Panc1 (cell line): ENCODE measurements at regions not wholly inside any gene's neighbourhood (a gene's known extent, or its start where the extent isn't known, plus 50 kb on each side); places are given as distances from the start of the nearest gene placed in this dataset.

ENCODE experiments used
- ATAC-seq: fragments of 200-7000 bp; cut with Tn5 transposase; 2 replicates; pipeline ENCODE4 v1.9.1; 2020; ENCODE audit warnings: mild to moderate bottlenecking, moderate library complexity
- BruUV-seq: library from RNA; stranded (reverse); fragments of 400-500 nt; replicated peaks from 2 replicates; lab custom pipeline; 2021; lab: Mats Ljungman, UMichigan
- CTCF ChIA-PET: fragments of 300-600 bp; sonication (Branson Sonifier 250); formaldehyde crosslinking; loops from one replicate; lab custom pipeline; 2022; ENCODE audit warnings: antibody characterized with exemption; lab: Charles Lee
- POLR2A ChIA-PET: fragments of 300-600 bp; sonication (Branson Sonifier 250); formaldehyde crosslinking; loops from one replicate; lab custom pipeline; 2022; ENCODE audit warnings: antibody characterized with exemption; lab: Charles Lee
- DNase-seq: peaks from one replicate; pipeline ENCODE4 v3.0.0-alpha.2; 2010; ENCODE audit warnings: low read depth, low spot score
- H3K27ac ChIP-seq: 2 replicates; pipeline ENCODE4 v1.5.1; 2011; ENCODE audit warnings: mild to moderate bottlenecking, low read length, inconsistent platforms
- H3K27me3 ChIP-seq: fragments of 200-500 bp; sonication (Bioruptor generic); 2 replicates; pipeline ENCODE4 v1.6.0; 2014; ENCODE audit warnings: low read length, inconsistent platforms; ENCODE audit not compliant: control insufficient read depth, insufficient read depth
- H3K36me3 ChIP-seq: fragments of 200-500 bp; sonication (Bioruptor generic); 2 replicates; pipeline ENCODE4 v1.5.1; 2014; ENCODE audit warnings: inconsistent platforms, mild to moderate bottlenecking, low read length, moderate library complexity; ENCODE audit not compliant: control insufficient read depth, insufficient read depth
- H3K4me1 ChIP-seq: 2 replicates; pipeline ENCODE4 v1.5.1; 2011; ENCODE audit warnings: inconsistent platforms, mild to moderate bottlenecking, low read length, moderate library complexity; ENCODE audit not compliant: control insufficient read depth, insufficient read depth
- H3K4me3 ChIP-seq, 2 experiments: 2 replicates each; pipeline ENCODE4 v1.5.1; 2011 to 2012; ENCODE audit warnings: low read depth in 2 of 2, low read length in 2 of 2, mild to moderate bottlenecking in 2 of 2, inconsistent platforms in 1 of 2, moderate library complexity in 1 of 2
- H3K9me3 ChIP-seq: fragments of 200-500 bp; sonication (Bioruptor generic); 2 replicates; pipeline ENCODE4 v1.5.1; 2014; ENCODE audit warnings: low read depth, mild to moderate bottlenecking, inconsistent platforms, low read length, moderate library complexity; ENCODE audit not compliant: control insufficient read depth, insufficient read depth
- CTCF ChIP-seq: fragments of 450-650 bp; IDR thresholded peaks from 2 replicates; pipeline ENCODE4 v1.5.1; 2017; ENCODE audit warnings: mild to moderate bottlenecking
- POLR2AphosphoS5 ChIP-seq: IDR thresholded peaks from 2 replicates; pipeline ENCODE4 v1.6.1; 2012; ENCODE audit warnings: mild to moderate bottlenecking, low read depth, low read length, moderate library complexity
- REST ChIP-seq, 2 experiments: IDR thresholded peaks; 2 replicates each; pipeline ENCODE4 v1.6.1; 2011 to 2012; ENCODE audit warnings: low read depth in 2 of 2, control low read depth in 1 of 2, low read length in 1 of 2, mild to moderate bottlenecking in 1 of 2, moderate library complexity in 1 of 2; ENCODE audit not compliant: insufficient read depth in 1 of 2
- SIN3A ChIP-seq: IDR thresholded peaks from 2 replicates; pipeline ENCODE4 v1.6.1; 2012; ENCODE audit warnings: low read depth, mild to moderate bottlenecking, low read length, moderate library complexity, borderline replicate concordance; ENCODE audit not compliant: insufficient read depth
- TCF7L2 ChIP-seq: IDR thresholded peaks from 2 replicates; pipeline ENCODE4 v1.6.1; 2011; ENCODE audit warnings: mild to moderate bottlenecking, low read depth, low read length, inconsistent platforms
- in situ Hi-C: cut with HindIII; loops from 2 replicates; pipeline ENCODE4 v1.10.0; 2016; ENCODE audit warnings: low sequenced_read_pairs, low pct_unique_long_range_greater_than_20kb
- intact Hi-C: fragments of 100-400 bp; cut with micrococcal nuclease; formaldehyde crosslinking; loops from one replicate; pipeline ENCODE4 v1.10.0; 2022; ENCODE audit not compliant: unreplicated experiment

GRCh38 chrX:15128861-15129260 is 141.0 kb downstream of the ASB9 start:
- ChIA-PET CTCF (no interaction called here), POLR2A (no interaction called here)
- TF ChIP-seq SIN3A: no peak
- TF ChIP-seq CTCF: no peak
- TF ChIP-seq REST (IDR thresholded peaks at IDR 0.05; ENCODE audit: insufficient read depth in 1 of 2, low read depth in 2 of 2, low read length in 1 of 2): no peak
- TF ChIP-seq TCF7L2: no peak
- TF ChIP-seq POLR2AphosphoS5: no peak
- ATAC-seq (no peak), DNase-seq (no peak)
- no peaks in the 10 kb centered on the region for H3K9me3 ChIP-seq
- H3K4me3 ChIP-seq: no peak overlapping the region
- no peak overlapping the region for H3K27ac ChIP-seq
- intact Hi-C loops: no loop called here
- BruUV-seq: no TSS peak
- no peaks in the 10 kb centered on the region for H3K36me3 ChIP-seq
- H3K27me3 ChIP-seq: no peaks in the 10 kb centered on the region
- in situ Hi-C loops: no loop called here
- no peaks in the 10 kb centered on the region for H3K4me1 ChIP-seq

GRCh38 chrX:15127010-15127409 is 142.9 kb downstream of the ASB9 start:
- intact Hi-C loops: no loop called here
- no TSS peak for BruUV-seq
- H3K27ac ChIP-seq: no peak overlapping the region
- no peak overlapping the region for H3K4me3 ChIP-seq
- no peaks in the 10 kb centered on the region for H3K9me3 ChIP-seq
- ATAC-seq (no peak), DNase-seq (no peak)
- in situ Hi-C loops: no loop called here
- no peak for TF ChIP-seq CTCF
- no peak for TF ChIP-seq TCF7L2
- no peak for TF ChIP-seq REST (IDR thresholded peaks at IDR 0.05; ENCODE audit: insufficient read depth in 1 of 2, low read depth in 2 of 2, low read length in 1 of 2)
- no peak for TF ChIP-seq SIN3A
- no peak for TF ChIP-seq POLR2AphosphoS5
- ChIA-PET CTCF (no interaction called here), POLR2A (no interaction called here)
- H3K36me3 ChIP-seq: no peaks in the 10 kb centered on the region
- H3K4me1 ChIP-seq: no peaks in the 10 kb centered on the region
- no peaks in the 10 kb centered on the region for H3K27me3 ChIP-seq
